ENCODE measurements at regions not wholly inside any gene's neighbourhood (a gene's known extent, or its start where the extent isn't known, plus 50 kb on each side); places are given as distances from the start of the nearest gene placed in this dataset.

DNA sequence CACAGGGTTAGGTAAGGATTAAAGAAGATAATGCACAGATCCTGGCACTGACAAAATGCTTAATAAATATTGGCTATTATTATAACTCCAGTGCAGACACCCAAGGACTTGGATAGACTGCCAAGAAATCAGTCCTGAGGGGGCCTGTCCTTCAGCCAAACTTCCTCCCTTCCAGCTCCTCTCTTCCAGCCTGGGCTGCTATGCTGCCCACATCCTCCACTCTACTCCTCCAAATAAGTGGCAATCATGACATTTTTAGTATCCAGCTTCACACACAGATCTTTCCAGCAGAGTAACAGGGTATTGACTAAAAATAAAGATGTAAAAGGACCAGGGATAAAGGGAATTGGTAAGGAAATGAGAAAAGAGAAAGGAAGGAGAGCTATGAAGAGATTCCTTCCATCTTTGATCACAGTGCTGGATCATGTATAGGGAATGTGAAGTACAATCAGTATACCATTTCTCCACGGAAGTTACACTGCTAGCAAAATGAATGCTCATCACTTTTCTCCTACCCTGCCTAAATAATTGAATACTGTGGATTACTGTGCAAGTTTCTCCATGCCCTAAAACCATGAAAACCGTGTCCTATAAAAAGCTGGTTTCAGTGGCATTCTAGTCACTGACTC, 136.0 kb upstream of the OSMR start:
- DNase-seq (no peak), ATAC-seq (ENCODE audit: poor library complexity) (no peak)
- intact Hi-C loops (cut with DNase I, micrococcal nuclease), result no loop called here
- Histone ChIP-seq H3K36me3 (ENCODE audit: insufficient read depth, low read length) (no peaks in the 10 kb centered on the region), H3K9me3 (ENCODE audit: control insufficient read depth in 1 of 2, insufficient read depth in 1 of 2, low read length in 2 of 2) (no peaks in the 10 kb centered on the region), H3K27me3 (ENCODE audit: control insufficient read depth in 1 of 2, insufficient read depth in 2 of 2, low read length in 2 of 2) (peaks cover 0 to 2% of the 10 kb centered on the region in 2 experiments), H3K27ac (ENCODE audit: low read depth in 1 of 2, low read length in 2 of 2) (no peak overlapping the region), H3K4me3 (ENCODE audit: low read length) (no peak overlapping the region), H3K4me1 (ENCODE audit: insufficient read depth, low read length) (no peaks in the 10 kb centered on the region)
- Mint-ChIP-seq H3K4me3 (no peak overlapping the region), H3K27me3 (peaks cover 16% of the 10 kb centered on the region), H3K9me3 (no peaks in the 10 kb centered on the region), H3K4me1 (ENCODE audit: low read depth) (no peaks in the 10 kb centered on the region), H3K36me3 (ENCODE audit: low read depth) (no peaks in the 10 kb centered on the region), H3K27ac (no peak overlapping the region)
- TF ChIP-seq, protein P1, sequence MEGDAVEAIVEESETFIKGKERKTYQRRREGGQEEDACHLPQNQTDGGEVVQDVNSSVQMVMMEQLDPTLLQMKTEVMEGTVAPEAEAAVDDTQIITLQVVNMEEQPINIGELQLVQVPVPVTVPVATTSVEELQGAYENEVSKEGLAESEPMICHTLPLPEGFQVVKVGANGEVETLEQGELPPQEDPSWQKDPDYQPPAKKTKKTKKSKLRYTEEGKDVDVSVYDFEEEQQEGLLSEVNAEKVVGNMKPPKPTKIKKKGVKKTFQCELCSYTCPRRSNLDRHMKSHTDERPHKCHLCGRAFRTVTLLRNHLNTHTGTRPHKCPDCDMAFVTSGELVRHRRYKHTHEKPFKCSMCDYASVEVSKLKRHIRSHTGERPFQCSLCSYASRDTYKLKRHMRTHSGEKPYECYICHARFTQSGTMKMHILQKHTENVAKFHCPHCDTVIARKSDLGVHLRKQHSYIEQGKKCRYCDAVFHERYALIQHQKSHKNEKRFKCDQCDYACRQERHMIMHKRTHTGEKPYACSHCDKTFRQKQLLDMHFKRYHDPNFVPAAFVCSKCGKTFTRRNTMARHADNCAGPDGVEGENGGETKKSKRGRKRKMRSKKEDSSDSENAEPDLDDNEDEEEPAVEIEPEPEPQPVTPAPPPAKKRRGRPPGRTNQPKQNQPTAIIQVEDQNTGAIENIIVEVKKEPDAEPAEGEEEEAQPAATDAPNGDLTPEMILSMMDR (IDR thresholded peaks at IDR 0.05), result no peak
- POLR2A ChIA-PET, result no interaction called here
- CTCF ChIA-PET, result no interaction called here

DNA sequence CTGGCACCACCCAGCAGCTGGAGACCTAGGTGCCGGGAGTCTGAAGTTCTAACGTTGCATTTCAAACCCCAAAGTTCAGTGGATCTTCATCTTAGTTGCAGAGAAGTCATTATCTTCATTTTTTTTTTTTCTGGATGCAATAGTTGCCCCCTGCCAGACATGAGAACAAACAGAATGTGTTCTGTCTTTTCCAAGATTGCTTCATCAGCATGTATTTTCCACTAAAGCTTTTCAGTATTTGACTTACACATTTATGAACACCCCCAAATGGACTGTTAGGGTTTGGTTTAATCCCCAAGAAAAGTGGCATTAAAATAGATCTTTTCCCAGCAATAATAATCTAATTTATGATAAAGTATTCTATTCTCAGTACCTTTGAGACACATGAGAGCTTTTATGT, 135.2 kb upstream of the OSMR start:
- ATAC-seq (ENCODE audit: poor library complexity) (no peak), DNase-seq (no peak)
- TF ChIP-seq, protein P1 (IDR thresholded peaks at IDR 0.05), result no peak
- no peaks in the 10 kb centered on the region for H3K36me3 Mint-ChIP-seq (ENCODE audit: low read depth)
- H3K9me3 Mint-ChIP-seq, result no peaks in the 10 kb centered on the region
- H3K4me1 ChIP-seq (ENCODE audit: insufficient read depth, low read length), result no peaks in the 10 kb centered on the region
- peaks cover 16% of the 10 kb centered on the region for H3K27me3 Mint-ChIP-seq
- intact Hi-C loops (cut with DNase I, micrococcal nuclease), result no loop called here
- no peak overlapping the region for H3K4me3 Mint-ChIP-seq
- no peaks in the 10 kb centered on the region for H3K36me3 ChIP-seq (ENCODE audit: insufficient read depth, low read length)
- H3K4me1 Mint-ChIP-seq (ENCODE audit: low read depth), result no peaks in the 10 kb centered on the region
- H3K4me3 ChIP-seq (ENCODE audit: low read length), result no peak overlapping the region
- no peak overlapping the region for H3K27ac ChIP-seq (ENCODE audit: low read depth in 1 of 2, low read length in 2 of 2)
- H3K9me3 ChIP-seq (ENCODE audit: control insufficient read depth in 1 of 2, insufficient read depth in 1 of 2, low read length in 2 of 2), result no peaks in the 10 kb centered on the region
- H3K27me3 ChIP-seq (ENCODE audit: control insufficient read depth in 1 of 2, insufficient read depth in 2 of 2, low read length in 2 of 2), result peaks cover 0 to 2% of the 10 kb centered on the region in 2 experiments
- ChIA-PET CTCF (no interaction called here), POLR2A (no interaction called here)
- no peak overlapping the region for H3K27ac Mint-ChIP-seq

DNA sequence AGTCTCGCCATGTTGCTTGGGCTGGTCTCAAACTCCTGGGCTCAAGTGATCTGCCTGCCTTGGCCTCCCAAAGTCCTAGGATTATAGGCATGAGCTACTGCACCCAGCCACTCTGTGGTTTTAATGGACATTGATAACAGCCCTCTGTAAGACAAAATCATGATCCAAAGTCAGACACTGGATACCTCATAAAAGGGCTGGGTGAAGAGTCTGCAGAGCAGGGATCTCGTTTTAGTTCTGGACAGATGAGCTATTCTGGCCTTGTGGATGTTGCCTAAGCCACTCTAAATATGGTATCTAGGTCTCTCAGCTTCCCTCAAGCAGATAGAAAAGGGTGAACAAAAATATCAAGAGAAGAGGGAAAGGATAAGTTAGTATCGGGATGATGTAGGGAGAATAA, 133.4 kb upstream of the OSMR start:
- no peaks in the 10 kb centered on the region for H3K4me1 Mint-ChIP-seq (ENCODE audit: low read depth)

More for the DNA sequence above, 133.4 kb upstream of the OSMR start:
- H3K27ac ChIP-seq (ENCODE audit: low read depth in 1 of 2, low read length in 2 of 2), result no peak overlapping the region
- peaks cover 0 to 2% of the 10 kb centered on the region in 2 experiments for H3K27me3 ChIP-seq (ENCODE audit: control insufficient read depth in 1 of 2, insufficient read depth in 2 of 2, low read length in 2 of 2)
- Mint-ChIP-seq H3K36me3 (ENCODE audit: low read depth) (no peaks in the 10 kb centered on the region), H3K27ac (no peak overlapping the region), H3K27me3 (peaks cover 16% of the 10 kb centered on the region), H3K9me3 (no peaks in the 10 kb centered on the region), H3K4me3 (no peak overlapping the region)
- H3K4me3 ChIP-seq (ENCODE audit: low read length), result no peak overlapping the region
- no peak for ATAC-seq (ENCODE audit: poor library complexity)
- TF ChIP-seq, protein P1 (IDR thresholded peaks at IDR 0.05), result no peak
- no peak for DNase-seq
- ChIA-PET CTCF (no interaction called here), POLR2A (no interaction called here)
- no peaks in the 10 kb centered on the region for H3K4me1 ChIP-seq (ENCODE audit: insufficient read depth, low read length)
- no peaks in the 10 kb centered on the region for H3K36me3 ChIP-seq (ENCODE audit: insufficient read depth, low read length)
- H3K9me3 ChIP-seq (ENCODE audit: control insufficient read depth in 1 of 2, insufficient read depth in 1 of 2, low read length in 2 of 2), result no peaks in the 10 kb centered on the region
- intact Hi-C loops (cut with DNase I, micrococcal nuclease), result no loop called here

Data from CD4-positive, alpha-beta T cell (primary cell).